ENCODE measurements at regions not wholly inside any gene's neighbourhood (a gene's known extent, or its start where the extent isn't known, plus 50 kb on each side); places are given as distances from the start of the nearest gene placed in this dataset.

DNA sequence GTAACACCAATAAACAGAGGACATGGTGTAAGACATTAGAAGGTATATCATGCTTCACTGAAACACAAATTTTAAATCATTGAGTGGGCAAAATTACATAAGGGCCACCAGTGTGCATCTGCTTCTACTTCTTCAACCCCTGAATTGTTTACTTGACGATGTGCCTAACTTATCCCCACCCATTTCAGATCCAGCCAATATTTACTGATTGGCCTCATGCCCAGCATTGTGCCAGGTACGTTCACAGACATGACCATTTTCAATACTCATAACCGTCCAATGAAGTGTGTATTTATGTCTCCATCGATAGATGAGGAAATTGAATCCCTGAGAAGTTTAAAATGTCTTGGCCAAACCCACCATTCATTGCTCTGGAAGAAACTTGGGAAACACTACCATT is 208.3 kb upstream of the MID1 start:
- Histone ChIP-seq H2AFZ (ENCODE audit: low read depth) (no peak overlapping the region), H3K4me1 (ENCODE audit: low read depth, poor library complexity, severe bottlenecking) (no peaks in the 10 kb centered on the region), H3K4me2 (no peak overlapping the region), H3K79me2 (ENCODE audit: insufficient read depth, low read depth) (no peaks in the 10 kb centered on the region), H3K27me3 (ENCODE audit: insufficient read depth, low read depth) (no peaks in the 10 kb centered on the region), H3K4me3 (IDR thresholded peaks at IDR 0.05; ENCODE audit: insufficient read depth, low read depth, low read length) (no peak overlapping the region), H3K9ac (no peak overlapping the region), H3K36me3 (ENCODE audit: insufficient read depth) (no peaks in the 10 kb centered on the region), H3K27ac (no peak overlapping the region), H4K20me1 (ENCODE audit: insufficient read depth) (no peaks in the 10 kb centered on the region)
- TF ChIP-seq, protein P1, sequence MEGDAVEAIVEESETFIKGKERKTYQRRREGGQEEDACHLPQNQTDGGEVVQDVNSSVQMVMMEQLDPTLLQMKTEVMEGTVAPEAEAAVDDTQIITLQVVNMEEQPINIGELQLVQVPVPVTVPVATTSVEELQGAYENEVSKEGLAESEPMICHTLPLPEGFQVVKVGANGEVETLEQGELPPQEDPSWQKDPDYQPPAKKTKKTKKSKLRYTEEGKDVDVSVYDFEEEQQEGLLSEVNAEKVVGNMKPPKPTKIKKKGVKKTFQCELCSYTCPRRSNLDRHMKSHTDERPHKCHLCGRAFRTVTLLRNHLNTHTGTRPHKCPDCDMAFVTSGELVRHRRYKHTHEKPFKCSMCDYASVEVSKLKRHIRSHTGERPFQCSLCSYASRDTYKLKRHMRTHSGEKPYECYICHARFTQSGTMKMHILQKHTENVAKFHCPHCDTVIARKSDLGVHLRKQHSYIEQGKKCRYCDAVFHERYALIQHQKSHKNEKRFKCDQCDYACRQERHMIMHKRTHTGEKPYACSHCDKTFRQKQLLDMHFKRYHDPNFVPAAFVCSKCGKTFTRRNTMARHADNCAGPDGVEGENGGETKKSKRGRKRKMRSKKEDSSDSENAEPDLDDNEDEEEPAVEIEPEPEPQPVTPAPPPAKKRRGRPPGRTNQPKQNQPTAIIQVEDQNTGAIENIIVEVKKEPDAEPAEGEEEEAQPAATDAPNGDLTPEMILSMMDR (conservative IDR thresholded peaks at IDR 0.05; ENCODE audit: low read depth, low read length): no peak

DNA sequence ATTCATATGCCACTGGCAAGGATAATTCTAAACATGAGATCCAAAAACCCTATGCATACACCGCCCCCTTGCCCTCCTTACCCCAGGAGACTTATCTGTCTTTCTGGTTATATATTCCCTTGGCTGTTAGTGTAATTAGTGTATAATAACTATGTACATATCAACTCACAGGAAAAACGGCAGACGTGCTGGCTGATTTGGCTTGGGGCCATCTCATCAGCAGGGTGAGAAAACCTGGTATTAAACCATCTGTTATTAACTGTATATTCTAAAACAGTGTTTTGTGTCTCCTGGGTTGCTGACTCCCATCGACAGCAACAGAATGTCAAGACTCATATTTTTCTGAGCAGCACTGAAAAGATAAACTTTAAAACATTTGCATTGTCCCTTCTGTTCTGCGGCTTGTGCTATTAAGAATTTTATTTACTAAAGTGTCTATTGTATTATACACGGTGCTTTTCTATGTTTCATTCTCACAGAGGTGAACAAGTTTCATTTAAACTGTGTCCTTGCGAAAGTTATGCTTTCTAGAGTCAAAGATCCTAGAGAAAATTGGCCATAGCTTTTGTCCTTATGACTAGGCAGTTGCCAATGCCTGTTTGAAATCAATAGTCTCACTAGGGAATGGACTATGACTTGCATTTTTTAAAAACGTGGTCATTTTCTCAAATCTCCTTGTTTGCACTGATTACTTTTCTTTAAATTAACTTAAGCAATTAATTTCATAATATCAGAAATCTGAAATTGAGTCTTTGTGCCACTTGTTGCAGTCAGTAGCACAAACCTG is 211.5 kb upstream of the MID1 start:
- no peak overlapping the region for H3K4me3 ChIP-seq (IDR thresholded peaks at IDR 0.05; ENCODE audit: insufficient read depth, low read depth, low read length)
- H2AFZ ChIP-seq (ENCODE audit: low read depth): no peak overlapping the region
- TF ChIP-seq, protein P1 (conservative IDR thresholded peaks at IDR 0.05; ENCODE audit: low read depth, low read length): no peak
- H3K36me3 ChIP-seq (ENCODE audit: insufficient read depth): no peaks in the 10 kb centered on the region
- H4K20me1 ChIP-seq (ENCODE audit: insufficient read depth): no peaks in the 10 kb centered on the region
- H3K79me2 ChIP-seq (ENCODE audit: insufficient read depth, low read depth): no peaks in the 10 kb centered on the region
- H3K27me3 ChIP-seq (ENCODE audit: insufficient read depth, low read depth): no peaks in the 10 kb centered on the region
- H3K9ac ChIP-seq: no peak overlapping the region
- no peak overlapping the region for H3K27ac ChIP-seq
- no peak overlapping the region for H3K4me2 ChIP-seq
- H3K4me1 ChIP-seq (ENCODE audit: low read depth, poor library complexity, severe bottlenecking): no peaks in the 10 kb centered on the region

DNA sequence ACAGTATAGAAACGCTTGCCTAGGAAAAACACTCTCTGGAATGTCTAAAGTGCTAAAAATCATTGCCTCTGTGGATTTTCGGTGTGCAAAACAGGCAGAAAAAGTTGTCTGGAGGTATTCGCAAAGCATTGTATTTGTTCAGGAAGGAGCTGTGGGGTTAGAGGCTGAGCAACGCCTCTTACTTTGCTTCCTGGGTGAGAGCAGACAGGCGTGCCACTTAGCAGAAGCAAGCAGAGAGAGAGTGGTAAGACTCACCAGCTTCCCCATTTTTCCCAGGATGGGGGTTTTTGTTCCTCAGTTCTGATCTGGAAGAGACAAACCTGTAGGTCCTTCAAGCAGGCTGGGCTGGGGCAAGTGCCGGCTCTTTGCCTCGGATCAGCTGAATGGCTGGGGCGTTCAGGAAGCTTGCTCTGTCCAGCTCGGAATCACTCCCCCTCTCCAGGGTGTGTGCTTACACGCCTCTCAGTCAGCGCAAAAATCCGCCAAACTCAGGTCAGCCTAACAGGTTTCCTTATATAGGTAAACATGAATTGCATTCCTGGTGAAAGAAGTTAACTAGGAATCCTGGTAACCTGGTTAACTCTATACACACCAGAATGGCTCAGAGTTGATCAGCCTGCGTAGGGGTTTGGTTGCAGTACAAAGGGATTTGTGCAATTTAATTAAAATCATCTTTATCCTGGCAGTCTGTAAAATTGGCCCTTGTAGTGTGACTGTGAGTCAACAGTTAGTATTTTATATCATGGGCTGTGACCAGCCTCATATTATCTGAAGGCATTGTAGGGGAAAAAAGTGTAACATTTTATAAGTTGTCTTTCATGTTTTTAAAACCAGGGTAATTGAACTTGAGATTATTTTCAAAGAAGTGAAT is 213.1 kb upstream of the MID1 start:
- Histone ChIP-seq H3K4me1 (ENCODE audit: low read depth, poor library complexity, severe bottlenecking) (no peaks in the 10 kb centered on the region), H3K27me3 (ENCODE audit: insufficient read depth, low read depth) (no peaks in the 10 kb centered on the region), H3K4me3 (IDR thresholded peaks at IDR 0.05; ENCODE audit: insufficient read depth, low read depth, low read length) (no peak overlapping the region), H3K36me3 (ENCODE audit: insufficient read depth) (no peaks in the 10 kb centered on the region), H3K9ac (no peak overlapping the region), H3K79me2 (ENCODE audit: insufficient read depth, low read depth) (no peaks in the 10 kb centered on the region), H4K20me1 (ENCODE audit: insufficient read depth) (no peaks in the 10 kb centered on the region), H3K4me2 (no peak overlapping the region), H2AFZ (ENCODE audit: low read depth) (no peak overlapping the region), H3K27ac (no peak overlapping the region)
- TF ChIP-seq, protein P1 (conservative IDR thresholded peaks at IDR 0.05; ENCODE audit: low read depth, low read length): no peak

DNA sequence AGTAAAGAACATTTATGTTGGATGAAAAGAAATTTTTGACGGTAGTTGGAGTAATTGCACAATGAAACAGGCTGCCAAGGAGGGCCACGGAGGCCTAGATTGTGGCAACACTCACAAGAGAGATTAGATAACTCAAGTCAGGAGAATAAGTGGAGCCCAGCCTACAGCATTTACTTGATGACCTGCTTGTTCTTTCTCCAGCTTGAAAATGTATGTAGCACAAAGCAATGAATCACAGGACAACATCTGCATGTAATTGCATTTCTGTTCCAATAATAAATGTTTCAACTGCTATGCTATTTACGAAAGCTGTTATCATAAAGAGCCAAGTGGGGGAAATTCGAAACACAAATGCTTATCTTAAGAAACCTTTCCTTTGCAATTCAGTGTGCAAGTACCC is 221.2 kb upstream of the MID1 start:
- Histone ChIP-seq H3K79me2 (ENCODE audit: insufficient read depth, low read depth) (no peaks in the 10 kb centered on the region), H3K9ac (no peak overlapping the region), H3K27ac (no peak overlapping the region), H3K4me3 (IDR thresholded peaks at IDR 0.05; ENCODE audit: insufficient read depth, low read depth, low read length) (no peak overlapping the region), H3K4me1 (ENCODE audit: low read depth, poor library complexity, severe bottlenecking) (no peaks in the 10 kb centered on the region), H4K20me1 (ENCODE audit: insufficient read depth) (no peaks in the 10 kb centered on the region), H3K27me3 (ENCODE audit: insufficient read depth, low read depth) (no peaks in the 10 kb centered on the region), H2AFZ (ENCODE audit: low read depth) (no peak overlapping the region), H3K36me3 (ENCODE audit: insufficient read depth) (no peaks in the 10 kb centered on the region), H3K4me2 (no peak overlapping the region)
- TF ChIP-seq, protein P1 (conservative IDR thresholded peaks at IDR 0.05; ENCODE audit: low read depth, low read length): no peak
